Stimulated activated CD8-positive, alpha-beta memory T cell treated with anti-CD3 and anti-CD28 coated beads, Interleukin-2, amount 100 ng/mL, for 48 hours (primary cell): ENCODE measurements at regions not wholly inside any gene's neighbourhood (a gene's known extent, or its start where the extent isn't known, plus 50 kb on each side); places are given as distances from the start of the nearest gene placed in this dataset.

Source experiments
- DNase-seq, 2 donors: peaks; one replicate each; pipeline ENCODE4 v3.0.0-alpha.2; 2020; ENCODE audit warnings: low read depth in 2 of 2

- no peak for DNase-seq
These were observed 371.1 kb upstream of the C1orf87 start for GRCh38 chr1:60444680-60445079.

DNA sequence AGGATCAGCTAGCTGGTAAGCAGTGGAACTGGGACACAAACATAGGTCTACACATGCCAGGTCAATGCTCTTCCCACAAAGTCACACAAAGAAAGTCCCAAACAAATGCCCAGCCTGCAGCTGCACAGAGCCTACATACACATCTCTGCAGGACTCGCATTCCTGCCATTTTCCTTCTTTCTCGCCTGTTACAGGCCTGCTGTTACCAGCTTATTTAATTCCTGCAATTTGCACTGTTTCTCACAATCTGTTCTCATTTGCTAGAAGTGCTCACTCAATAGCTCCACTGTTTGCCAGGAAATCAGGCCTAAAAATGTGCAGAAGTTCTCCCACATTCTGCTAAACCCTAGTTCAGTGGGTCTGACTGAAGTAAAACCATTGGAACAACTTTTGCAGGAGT lies 362.6 kb upstream of the C1orf87 start:
- DNase-seq: no peak

DNA sequence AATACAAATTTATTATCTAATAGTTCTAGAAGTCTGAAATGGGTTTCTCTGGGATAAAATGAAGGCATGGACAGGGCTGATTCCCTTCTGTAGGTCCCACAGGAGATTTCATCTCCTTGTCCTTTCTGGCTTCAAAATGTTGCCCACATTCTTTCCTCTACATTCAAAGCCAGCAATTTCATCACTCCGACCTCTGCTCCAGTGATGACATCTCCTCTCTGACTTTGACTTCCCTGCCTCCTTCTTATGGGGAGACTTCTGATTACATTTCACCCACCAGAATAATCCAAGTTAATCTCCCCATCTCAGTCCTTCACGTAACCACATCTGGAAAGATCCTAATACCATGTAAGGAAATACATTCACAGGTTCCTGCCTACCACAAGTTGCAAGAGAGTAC lies 358.0 kb upstream of the C1orf87 start:
- DNase-seq: no peak

DNA sequence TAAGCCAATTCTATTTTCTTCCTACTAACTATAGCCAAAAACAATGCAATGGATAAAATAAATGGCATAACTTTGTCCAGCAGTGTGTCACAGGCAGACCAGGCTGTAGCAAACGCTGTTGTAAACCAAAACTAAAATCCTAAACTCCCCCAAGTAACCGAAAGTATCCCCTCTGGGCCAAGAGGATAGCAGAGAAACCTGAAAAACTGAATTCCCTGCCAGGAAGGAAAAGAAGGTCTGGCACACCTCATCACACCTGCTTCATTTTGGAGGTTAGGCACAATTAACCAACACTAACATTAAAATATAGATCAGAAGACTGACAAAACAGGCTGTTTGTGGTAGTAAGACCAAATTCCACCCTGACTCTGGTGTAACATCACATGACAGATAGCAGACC lies 356.8 kb upstream of the C1orf87 start:
- no peak for DNase-seq

DNA sequence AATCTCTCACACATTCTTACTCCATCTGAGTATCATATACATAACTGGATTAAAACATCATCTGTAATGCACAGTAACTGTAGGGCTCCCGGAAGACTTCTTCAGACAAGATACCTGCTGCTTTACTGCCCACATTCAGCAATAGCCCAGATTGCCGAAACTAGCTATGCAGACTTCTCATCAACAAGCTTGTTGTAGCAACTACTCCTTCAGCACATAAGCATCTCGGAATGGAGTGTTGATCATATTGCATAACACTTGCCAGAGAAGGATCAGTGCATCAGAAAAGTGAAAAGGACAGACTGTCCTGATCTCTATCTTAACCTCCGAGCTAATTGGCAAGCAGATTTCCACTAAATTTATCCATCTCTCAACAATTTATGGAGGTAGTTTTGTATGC lies 354.6 kb upstream of the C1orf87 start:
- DNase-seq: no peak

- DNase-seq: no peak
These were observed 354.1 kb upstream of the C1orf87 start for GRCh38 chr1:60427701-60428100.

DNA sequence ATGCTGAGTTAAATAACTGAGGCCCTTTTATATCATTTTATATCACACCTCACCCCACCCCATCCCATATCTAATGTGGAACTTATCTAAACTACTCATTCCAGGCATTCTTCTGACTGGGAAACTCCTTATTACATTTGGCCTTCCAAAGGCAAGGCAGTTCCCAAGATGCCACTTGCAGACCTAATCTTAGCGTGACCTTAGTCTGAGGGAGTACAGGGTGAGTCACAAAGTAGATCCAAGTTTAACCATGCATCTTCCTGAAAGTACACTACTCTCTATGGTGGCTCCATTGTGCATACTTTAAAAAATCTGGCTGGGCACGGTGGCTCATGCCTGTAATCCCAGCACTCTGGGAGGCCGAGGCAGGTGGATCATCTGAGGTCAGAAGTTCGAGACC lies 353.6 kb upstream of the C1orf87 start:
- no peak for DNase-seq

- no peak for DNase-seq
These were observed 352.0 kb upstream of the C1orf87 start for GRCh38 chr1:60425528-60425927.

DNA sequence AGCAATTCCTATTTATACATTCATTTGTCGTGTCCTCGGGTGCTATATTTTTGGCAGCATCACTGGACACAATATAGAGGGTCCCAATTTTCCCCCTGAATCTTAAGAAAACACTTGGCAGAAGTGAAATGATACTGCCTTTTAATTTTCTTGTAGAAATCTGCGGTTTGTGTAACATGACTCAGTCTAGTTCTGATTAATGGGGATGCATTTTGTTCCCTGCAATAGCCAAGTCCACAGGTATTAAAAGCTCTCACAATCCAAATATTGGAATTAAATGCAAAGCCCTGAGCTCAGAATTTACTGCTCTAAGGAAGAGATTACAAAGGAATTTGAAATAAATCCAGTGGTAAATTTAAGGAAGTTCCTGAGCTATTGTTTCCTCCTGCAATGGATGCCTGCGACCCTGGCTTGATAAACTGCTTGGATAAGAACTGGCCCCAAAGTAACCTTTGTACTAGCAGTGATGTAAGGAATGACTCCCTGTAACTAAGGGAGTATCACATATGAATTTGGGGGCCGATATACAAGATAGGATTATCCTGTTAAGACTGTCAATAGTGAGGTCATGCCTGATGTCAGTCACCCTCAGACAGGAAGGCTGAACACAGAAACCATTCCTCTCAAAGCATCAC lies 349.7 kb upstream of the C1orf87 start:
- DNase-seq: no peak

- DNase-seq: no peak
These were observed 348.4 kb upstream of the C1orf87 start for GRCh38 chr1:60421965-60422364.

GRCh38 chr1:60419023-60419422 lies 345.5 kb upstream of the C1orf87 start:
- no peak for DNase-seq

DNA sequence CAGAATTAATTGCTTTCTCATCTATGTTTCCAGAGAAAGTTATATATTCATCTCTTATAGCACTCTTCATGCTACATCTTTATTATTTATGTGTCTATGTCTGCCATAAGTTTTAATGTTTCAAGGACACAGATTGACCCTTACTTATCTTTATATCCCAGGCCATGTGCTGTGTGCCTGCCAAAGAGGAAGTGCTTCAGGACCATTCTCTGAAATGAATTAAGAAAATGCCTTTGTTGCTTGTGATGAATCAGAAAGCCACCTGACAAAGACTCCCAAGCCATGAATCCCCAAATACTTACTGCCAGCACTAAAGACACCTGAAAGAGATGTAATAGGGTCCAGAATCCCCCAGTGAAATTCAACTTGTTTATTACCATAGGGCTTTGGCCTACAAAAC lies 342.1 kb upstream of the C1orf87 start:
- no peak for DNase-seq

GRCh38 chr1:60413091-60413490 lies 339.5 kb upstream of the C1orf87 start:
- DNase-seq: no peak

DNA sequence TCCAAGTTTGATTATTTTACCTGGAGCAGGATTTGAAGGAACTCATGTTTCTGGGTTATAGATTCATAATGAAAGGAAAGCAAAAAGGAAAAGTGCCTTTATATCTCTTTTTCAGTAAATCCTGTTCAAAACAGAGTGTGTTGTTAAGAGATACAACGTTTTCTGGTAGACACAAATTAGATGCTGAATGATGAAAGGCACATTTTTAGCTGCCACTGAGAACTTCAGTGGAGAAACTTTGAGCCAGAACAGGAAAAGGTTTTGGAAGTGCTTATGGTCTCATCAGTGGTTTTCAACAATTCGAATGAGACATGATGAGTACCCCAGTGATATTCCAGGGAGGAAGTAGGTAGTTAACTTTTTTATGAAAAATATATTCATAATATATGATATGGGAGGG lies 338.0 kb upstream of the C1orf87 start:
- no peak for DNase-seq

DNA sequence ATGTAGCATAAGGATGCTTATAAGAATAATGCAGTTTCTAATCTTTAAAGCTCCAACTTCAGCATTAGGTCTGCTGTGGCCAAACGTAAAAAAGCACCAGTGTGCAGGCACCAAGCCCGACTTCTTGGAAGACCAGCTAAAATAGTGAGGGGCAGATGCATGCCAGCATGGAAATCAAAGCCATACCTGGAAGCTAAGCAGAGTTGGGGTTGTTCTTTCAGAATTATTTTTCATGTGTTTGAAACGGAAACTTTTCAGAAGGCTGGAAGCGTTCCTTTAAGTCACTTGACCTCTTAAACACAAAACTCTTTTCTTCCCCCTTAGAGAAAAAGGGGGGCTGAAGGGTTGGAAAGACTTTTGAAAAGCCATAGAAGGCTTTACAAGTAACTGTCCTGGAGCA lies 329.2 kb upstream of the C1orf87 start:
- DNase-seq: no peak

DNA sequence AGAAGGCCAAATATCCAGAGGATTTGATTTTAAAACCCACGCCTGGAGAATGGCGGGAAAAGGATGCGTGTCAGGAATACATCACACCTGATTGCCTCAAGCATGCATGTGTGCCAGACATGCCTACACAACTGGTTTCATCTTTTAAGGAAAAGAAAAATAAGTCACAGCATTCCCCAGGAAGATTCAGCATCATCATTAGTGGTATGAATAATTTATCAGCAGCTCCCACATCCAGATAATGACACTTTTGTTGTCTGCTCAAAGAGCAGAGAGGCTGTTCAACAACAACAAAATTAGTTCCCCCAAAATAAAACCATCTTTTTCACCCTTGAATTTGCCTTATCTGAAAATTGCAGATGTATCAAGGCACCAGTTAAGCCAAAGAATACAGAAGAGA lies 328.6 kb upstream of the C1orf87 start:
- DNase-seq: no peak

GRCh38 chr1:60394436-60394835 lies 320.9 kb upstream of the C1orf87 start:
- DNase-seq: no peak

DNA sequence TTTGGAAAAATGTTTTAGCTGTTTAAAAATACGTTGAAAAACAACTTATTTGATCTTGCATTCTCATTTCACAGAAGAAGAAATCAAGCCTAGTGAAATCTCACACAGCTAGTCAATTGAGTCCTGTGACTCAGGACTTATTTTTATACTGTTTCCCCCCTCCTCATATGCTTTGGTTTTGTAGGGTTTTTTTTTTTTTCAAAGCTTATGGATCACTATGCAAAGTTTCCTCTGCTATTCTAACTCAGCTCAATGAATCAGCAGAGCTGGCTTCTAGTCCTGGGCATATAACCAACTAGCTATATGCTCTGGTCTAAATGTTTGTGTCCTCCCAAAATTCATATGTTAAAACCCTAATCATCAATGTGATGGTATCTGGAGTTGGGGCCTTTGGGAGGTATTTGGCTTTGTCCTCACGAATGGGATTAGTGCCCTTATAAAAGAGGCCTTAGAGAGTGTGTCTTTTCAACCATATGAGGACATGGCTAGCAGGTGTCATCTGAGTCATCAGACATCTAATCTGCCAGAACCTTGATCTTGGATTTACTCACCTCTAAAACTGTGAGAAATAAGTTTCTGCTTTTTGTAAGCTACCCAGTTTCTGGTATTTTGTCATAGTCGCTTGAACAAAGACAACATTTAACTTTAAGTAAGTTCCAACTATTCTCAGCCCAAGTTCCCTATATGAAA lies 317.2 kb upstream of the C1orf87 start:
- no peak for DNase-seq

GRCh38 chr1:60388092-60388987 lies 314.8 kb upstream of the C1orf87 start:
- DNase-seq: no peak

GRCh38 chr1:60387175-60387574 lies 313.6 kb upstream of the C1orf87 start:
- no peak for DNase-seq

GRCh38 chr1:60386249-60386648 lies 312.7 kb upstream of the C1orf87 start:
- DNase-seq: no peak

GRCh38 chr1:60376196-60376595 lies 302.6 kb upstream of the C1orf87 start:
- DNase-seq: no peak

- DNase-seq: no peak
These were observed 301.0 kb upstream of the C1orf87 start for GRCh38 chr1:60374537-60374936.
